ENCODE measurements at regions not wholly inside any gene's neighbourhood (a gene's known extent, or its start where the extent isn't known, plus 50 kb on each side); places are given as distances from the start of the nearest gene placed in this dataset.

GRCh38 chr5:124157320-124157719 lies 589.1 kb downstream of the ZNF608 start:
- H3K9ac ChIP-seq (replicated peaks in 1 of 4; ENCODE audit: extremely low read depth in 1 of 4, low read depth in 3 of 4, low read length in 3 of 4): no peak overlapping the region
- no peak overlapping the region for H3K23ac ChIP-seq (ENCODE audit: insufficient read length)
- no peak for DNase-seq (ENCODE audit: low read depth in 1 of 2, low spot score in 2 of 2)
- peaks cover 0 to 4% (median 0%) of the 10 kb centered on the region in 4 experiments; a peak in 2 of 8 replicates for H3K36me3 ChIP-seq (ENCODE audit: control insufficient read depth in 2 of 4, insufficient read depth in 4 of 4, low read length in 3 of 4)
- no peak overlapping the region for H2BK20ac ChIP-seq (ENCODE audit: low read length)
- H3K14ac ChIP-seq (ENCODE audit: insufficient read length): no peak overlapping the region
- WGBS, 2 experiments (ENCODE audit: extremely low coverage in 1 of 2, insufficient coverage in 1 of 2, insufficient read length in 1 of 2, insufficient replicate concordance in 2 of 2, low coverage in 1 of 2, low lambda C conversion rate in 2 of 2, missing lambda C conversion rate in 1 of 2): 87% methylated on average over 2 of the region's 2 CpGs; no CpG with 5 or more reads in 1 of the 2 experiments
- CTCF ChIA-PET (ENCODE audit: partially characterized antibody): no interaction called here
- no peak overlapping the region for H2AFZ ChIP-seq (ENCODE audit: low read length)
- no peaks in the 10 kb centered on the region for H4K20me1 ChIP-seq (replicated peaks in 1 of 2; ENCODE audit: control insufficient read depth in 1 of 2, insufficient read depth in 2 of 2, low read length in 2 of 2)
- H2BK120ac ChIP-seq (replicated peaks; ENCODE audit: low read depth, low read length): no peak overlapping the region
- H2BK5ac ChIP-seq (ENCODE audit: low read depth, low read length): no peak overlapping the region
- POLR2A ChIA-PET (ENCODE audit: partially characterized antibody): no interaction called here
- H3K27me3 ChIP-seq (replicated peaks in 1 of 4; ENCODE audit: control insufficient read depth in 3 of 4, extremely low read depth in 1 of 4, insufficient read depth in 3 of 4, low read length in 3 of 4): no peaks in the 10 kb centered on the region
- H3K56ac ChIP-seq (replicated peaks; ENCODE audit: insufficient read length, low read depth, low read length): no peak overlapping the region
- no peaks in the 10 kb centered on the region for H3K79me1 ChIP-seq (ENCODE audit: low read depth, low read length)
- H3K18ac ChIP-seq (ENCODE audit: extremely low read depth, low read length): no peak overlapping the region
- peaks cover 21 to 22% of the 10 kb centered on the region in 2 experiments; a peak in 3 of 4 replicates for H3K9me3 ChIP-seq (ENCODE audit: insufficient read depth in 2 of 2, low read depth in 1 of 2, low read length in 1 of 2)
- no peak overlapping the region for H3K4ac ChIP-seq (replicated peaks; ENCODE audit: insufficient read length, low read depth, low read length)
- H3K23me2 ChIP-seq (ENCODE audit: low read depth, low read length): no peaks in the 10 kb centered on the region
- no peak overlapping the region for H2BK15ac ChIP-seq (ENCODE audit: low read length)
- no peak overlapping the region for H3K4me3 ChIP-seq (ENCODE audit: extremely low read depth in 1 of 4, insufficient read depth in 2 of 4, low read depth in 3 of 4, low read length in 4 of 4)
- H3K4me1 ChIP-seq (replicated peaks in 1 of 4; ENCODE audit: control insufficient read depth in 3 of 4, insufficient read depth in 4 of 4, low read length in 3 of 4): no peaks in the 10 kb centered on the region
- FAIRE-seq: no peak
- no peak overlapping the region for H4K8ac ChIP-seq (ENCODE audit: extremely low read depth, insufficient read depth, low read length)
- no peaks in the 10 kb centered on the region for H3K79me2 ChIP-seq (ENCODE audit: control insufficient read depth in 1 of 2, insufficient read depth in 2 of 2, low read length in 2 of 2)
- no peak overlapping the region for H2AK5ac ChIP-seq (ENCODE audit: low read depth, low read length)
- H3K27ac ChIP-seq (ENCODE audit: low read depth, low read length): no peak overlapping the region
- H3K4me2 ChIP-seq (ENCODE audit: insufficient read depth in 1 of 2, low read depth in 2 of 2, low read length in 2 of 2): no peak overlapping the region
- H2BK12ac ChIP-seq (ENCODE audit: low read depth, low read length): no peak overlapping the region
- H4K5ac ChIP-seq (ENCODE audit: insufficient read length, low read depth, low read length): no peak overlapping the region
- no peak overlapping the region for H4K91ac ChIP-seq (replicated peaks; ENCODE audit: insufficient read length, low read length)
- TF ChIP-seq SP1 (IDR thresholded peaks at IDR 0.05; ENCODE audit: low read depth, low read length) (no peak), NRF1 (IDR thresholded peaks at IDR 0.05; ENCODE audit: low read depth, low read length) (no peak), TAF7 (optimal IDR thresholded peaks at IDR 0.05; ENCODE audit: borderline replicate concordance, low read depth, low read length) (no peak), POLR2A (IDR thresholded peaks at IDR 0.05; ENCODE audit: control extremely low read depth in 1 of 2, low read depth in 2 of 2, low read length in 2 of 2) (no peak), RAD21 (IDR thresholded peaks at IDR 0.05 in 1 of 2, conservative IDR thresholded peaks at IDR 0.05 in 1 of 2; ENCODE audit: low read depth in 2 of 2, low read length in 2 of 2) (no peak), ZNF274 (IDR thresholded peaks at IDR 0.05; ENCODE audit: borderline replicate concordance, extremely low read depth, low read length) (no peak), SAP30 (IDR thresholded peaks at IDR 0.05; ENCODE audit: insufficient read depth, insufficient replicate concordance, low read length) (no peak), ATF3 (IDR thresholded peaks at IDR 0.05; ENCODE audit: insufficient read depth, low read depth, low read length) (no peak), CTBP2 (IDR thresholded peaks at IDR 0.05; ENCODE audit: borderline replicate concordance, insufficient read depth, insufficient read length, low read length) (no peak), RFX5 (IDR thresholded peaks at IDR 0.05; ENCODE audit: borderline replicate concordance, low read depth, low read length) (no peak), JUN (IDR thresholded peaks at IDR 0.05; ENCODE audit: low read depth, low read length) (no peak), SIX5 (IDR thresholded peaks at IDR 0.05; ENCODE audit: low read depth, low read length) (no peak), HDAC2 (IDR thresholded peaks at IDR 0.05; ENCODE audit: borderline replicate concordance in 1 of 2, low read depth in 2 of 2, low read length in 2 of 2) (no peak), MAX (IDR thresholded peaks at IDR 0.05) (no peak)

Data from H1 (cell line).